Trophoblast cell (in vitro differentiated cells and primary cell): ENCODE measurements at regions not wholly inside any gene's neighbourhood (a gene's known extent, or its start where the extent isn't known, plus 50 kb on each side); places are given as distances from the start of the nearest gene placed in this dataset.

Experiments used
- DNase-seq, 2 donors: peaks; one replicate each; pipeline ENCODE4 v3.0.0-alpha.2; 2016
- H2AFZ ChIP-seq: 2 replicates; pipeline ENCODE4 v1.6.1; 2013; ENCODE audit warnings: low read length, moderate library complexity, mild to moderate bottlenecking; ENCODE audit not compliant: insufficient read depth, poor library complexity
- H2AK5ac ChIP-seq: 2 replicates; pipeline ENCODE4 v1.6.1; 2013; ENCODE audit warnings: mild to moderate bottlenecking, low read length
- H2BK120ac ChIP-seq: 2 replicates; pipeline ENCODE4 v1.6.1; 2013; ENCODE audit warnings: low read length, mild to moderate bottlenecking, moderate library complexity; ENCODE audit not compliant: insufficient read depth, poor library complexity
- H2BK12ac ChIP-seq: 2 replicates; pipeline ENCODE4 v1.6.1; 2013; ENCODE audit warnings: mild to moderate bottlenecking, low read length, moderate library complexity
- H2BK5ac ChIP-seq: 2 replicates; pipeline ENCODE4 v1.6.1; 2013; ENCODE audit warnings: low read length, low read depth, moderate library complexity, mild to moderate bottlenecking; ENCODE audit not compliant: poor library complexity
- H3K14ac ChIP-seq: 2 replicates; pipeline ENCODE4 v1.6.1; 2013; ENCODE audit warnings: mild to moderate bottlenecking, low read length
- H3K18ac ChIP-seq: 2 replicates; pipeline ENCODE4 v1.6.1; 2013; ENCODE audit warnings: mild to moderate bottlenecking, low read length
- H3K23ac ChIP-seq: 2 replicates; pipeline ENCODE4 v1.6.1; 2013; ENCODE audit warnings: low read length
- H3K27ac ChIP-seq: 2 replicates; pipeline ENCODE4 v1.5.1; 2013; ENCODE audit warnings: low read depth, mild to moderate bottlenecking, inconsistent platforms, low read length, moderate library complexity
- H3K27me3 ChIP-seq: 2 replicates; pipeline ENCODE4 v1.6.1; 2013; ENCODE audit warnings: inconsistent platforms, mild to moderate bottlenecking, low read length, moderate library complexity; ENCODE audit not compliant: insufficient read depth
- H3K36me3 ChIP-seq, 2 experiments: 1 replicate in 1 of 2; 2 replicates in 1 of 2; pipeline ENCODE4 v1.6.1; 2013; ENCODE audit warnings: low read length in 2 of 2, mild to moderate bottlenecking in 2 of 2, moderate library complexity in 1 of 2; ENCODE audit not compliant: insufficient read depth in 2 of 2, control insufficient read depth in 1 of 2
- H3K4ac ChIP-seq: 2 replicates; pipeline ENCODE4 v1.6.1; 2013; ENCODE audit warnings: low read depth, mild to moderate bottlenecking, low read length, moderate library complexity
- H3K4me1 ChIP-seq, 2 experiments: 1 replicate in 1 of 2; 2 replicates in 1 of 2; pipeline ENCODE4 v1.6.1; 2013; ENCODE audit warnings: low read length in 2 of 2, mild to moderate bottlenecking in 2 of 2, moderate library complexity in 1 of 2; ENCODE audit not compliant: insufficient read depth in 2 of 2, control insufficient read depth in 1 of 2
- H3K4me2 ChIP-seq: 2 replicates; pipeline ENCODE4 v1.6.1; 2013; ENCODE audit warnings: inconsistent platforms, mild to moderate bottlenecking, low read length, moderate library complexity
- H3K4me3 ChIP-seq: 2 replicates; pipeline ENCODE4 v1.5.1; 2013; ENCODE audit warnings: mild to moderate bottlenecking, low read depth, low read length, inconsistent platforms
- H3K79me1 ChIP-seq: one replicate; pipeline ENCODE4 v1.6.1; 2013; ENCODE audit warnings: low read length
- H3K79me2 ChIP-seq: 2 replicates; pipeline ENCODE4 v1.6.1; 2013; ENCODE audit warnings: low read length, mild to moderate bottlenecking; ENCODE audit not compliant: control insufficient read depth, insufficient read depth, poor library complexity
- H3K9ac ChIP-seq: 2 replicates; pipeline ENCODE4 v1.6.1; 2013; ENCODE audit warnings: mild to moderate bottlenecking, low read length
- H3K9me3 ChIP-seq: 2 replicates; pipeline ENCODE4 v1.6.1; 2013; ENCODE audit warnings: low read depth, mild to moderate bottlenecking, control low read depth, inconsistent platforms, low read length; ENCODE audit not compliant: insufficient read depth
- H4K12ac ChIP-seq: 2 replicates; pipeline ENCODE4 v1.6.1; 2013; ENCODE audit warnings: low read depth, mild to moderate bottlenecking, low read length, moderate library complexity
- H4K8ac ChIP-seq: 2 replicates; pipeline ENCODE4 v1.6.1; 2013; ENCODE audit warnings: low read depth, mild to moderate bottlenecking, low read length, moderate library complexity
- H4K91ac ChIP-seq: one replicate; pipeline ENCODE4 v1.6.1; 2013; ENCODE audit warnings: low read depth, mild to moderate bottlenecking, low read length, moderate library complexity
- WGBS: extraction: QIAGEN DNeasy Blood & Tissue Kit; methylation state at CpG from one replicate; pipeline ENCODE4 v1.1.7; 2013; ENCODE audit warnings: missing lambda C conversion rate; ENCODE audit not compliant: insufficient read length, insufficient coverage; ENCODE audit errors: extremely low coverage; 5-methylcytosine and 5-hydroxymethylcytosine counted together

DNA sequence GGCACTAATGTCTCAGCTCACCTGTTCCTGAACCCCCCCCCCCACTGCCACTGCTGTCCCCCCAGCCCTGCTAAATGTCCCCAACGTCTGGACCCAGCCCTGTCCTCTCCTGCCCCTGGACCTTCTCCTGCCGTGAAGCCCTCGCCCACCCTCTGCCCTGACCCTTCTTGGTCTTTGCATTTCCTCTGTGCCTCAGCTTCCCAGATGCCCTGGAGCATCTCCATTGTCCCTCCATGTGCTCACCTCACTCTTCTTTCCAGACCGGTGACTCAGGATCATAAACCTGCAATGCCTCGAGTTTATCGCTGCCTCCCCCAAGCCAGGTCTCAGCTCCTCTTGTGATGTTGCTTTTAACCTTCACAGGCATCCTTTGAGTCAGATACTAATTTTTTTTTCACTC lies 416.4 kb downstream of the BRD1 start:
- no peaks in the 10 kb centered on the region for H3K36me3 ChIP-seq
- no peak overlapping the region for H2BK5ac ChIP-seq
- no peak overlapping the region for H2AK5ac ChIP-seq
- no peak overlapping the region for H4K12ac ChIP-seq
- no peak overlapping the region for H3K27ac ChIP-seq
- H3K14ac ChIP-seq = no peak overlapping the region
- no peak overlapping the region for H4K91ac ChIP-seq
- WGBS = no CpG with 5 or more reads among the region's 6 CpGs
- no peak overlapping the region for H3K9ac ChIP-seq
- no peak overlapping the region for H3K4me3 ChIP-seq
- H3K23ac ChIP-seq = no peak overlapping the region
- no peaks in the 10 kb centered on the region for H3K9me3 ChIP-seq
- no peak overlapping the region for H4K8ac ChIP-seq
- no peak overlapping the region for H2BK120ac ChIP-seq
- peaks cover 0 to 2% of the 10 kb centered on the region in 2 experiments for H3K4me1 ChIP-seq
- H3K4ac ChIP-seq = no peak overlapping the region
- no peak overlapping the region for H2BK12ac ChIP-seq
- H3K79me2 ChIP-seq = no peaks in the 10 kb centered on the region
- no peak overlapping the region for H2AFZ ChIP-seq
- no peak overlapping the region for H3K18ac ChIP-seq
- H3K79me1 ChIP-seq = no peaks in the 10 kb centered on the region
- no peak for DNase-seq
- no peak overlapping the region for H3K4me2 ChIP-seq
- no peaks in the 10 kb centered on the region for H3K27me3 ChIP-seq

DNA sequence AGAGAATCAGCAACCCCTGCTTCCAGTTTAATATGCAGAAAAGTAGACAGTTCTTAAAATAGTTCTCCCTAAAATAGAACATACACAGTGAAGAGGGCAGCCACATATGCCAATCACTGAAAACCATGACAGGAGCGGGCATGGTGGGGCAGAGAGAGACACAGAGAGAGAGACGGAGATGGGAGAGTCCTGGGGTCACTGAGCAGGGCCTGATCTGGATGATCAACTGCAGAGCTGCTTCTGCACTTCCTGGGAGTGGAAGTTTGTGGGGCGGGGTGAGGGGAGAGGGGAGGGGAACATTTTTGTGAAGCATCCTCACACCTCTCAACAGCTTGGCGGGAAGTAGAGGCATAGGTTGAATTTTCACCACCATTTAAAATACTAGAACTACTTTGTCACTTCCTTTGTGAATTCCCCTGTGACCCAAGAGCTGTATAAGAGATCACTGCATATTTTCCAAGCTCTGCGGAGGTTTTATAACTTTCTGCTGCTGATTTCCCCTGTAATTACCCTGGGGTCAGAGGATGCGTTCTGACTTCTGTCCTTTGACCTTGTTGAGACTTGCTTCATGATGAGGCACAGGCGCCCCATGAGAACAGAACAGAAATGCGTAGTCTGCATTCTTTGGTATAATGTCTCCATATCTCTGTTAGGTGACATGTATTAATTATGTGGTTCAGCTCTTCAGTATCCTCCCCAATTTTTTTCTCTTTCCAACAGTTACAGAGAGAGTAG lies 419.4 kb downstream of the BRD1 start:
- H3K14ac ChIP-seq = no peak overlapping the region
- H2BK5ac ChIP-seq = no peak overlapping the region
- no peaks in the 10 kb centered on the region for H3K79me1 ChIP-seq
- no peak overlapping the region for H4K91ac ChIP-seq
- no peak overlapping the region for H4K8ac ChIP-seq
- H3K4me2 ChIP-seq = no peak overlapping the region
- no peak overlapping the region for H3K23ac ChIP-seq
- H3K4me3 ChIP-seq = no peak overlapping the region
- WGBS = no CpG with 5 or more reads among the region's 8 CpGs
- H3K9me3 ChIP-seq = peaks cover 2% of the 10 kb centered on the region
- no peak overlapping the region for H2BK12ac ChIP-seq
- H2AK5ac ChIP-seq = no peak overlapping the region
- no peak overlapping the region for H3K9ac ChIP-seq
- H3K4me1 ChIP-seq = peaks cover 0 to 2% of the 10 kb centered on the region in 2 experiments
- H2BK120ac ChIP-seq = no peak overlapping the region
- H3K4ac ChIP-seq = no peak overlapping the region
- H3K79me2 ChIP-seq = no peaks in the 10 kb centered on the region
- no peak for DNase-seq
- no peak overlapping the region for H3K18ac ChIP-seq
- H3K27me3 ChIP-seq = no peaks in the 10 kb centered on the region
- H3K27ac ChIP-seq = no peak overlapping the region
- H2AFZ ChIP-seq = no peak overlapping the region
- no peak overlapping the region for H4K12ac ChIP-seq
- H3K36me3 ChIP-seq = no peaks in the 10 kb centered on the region

DNA sequence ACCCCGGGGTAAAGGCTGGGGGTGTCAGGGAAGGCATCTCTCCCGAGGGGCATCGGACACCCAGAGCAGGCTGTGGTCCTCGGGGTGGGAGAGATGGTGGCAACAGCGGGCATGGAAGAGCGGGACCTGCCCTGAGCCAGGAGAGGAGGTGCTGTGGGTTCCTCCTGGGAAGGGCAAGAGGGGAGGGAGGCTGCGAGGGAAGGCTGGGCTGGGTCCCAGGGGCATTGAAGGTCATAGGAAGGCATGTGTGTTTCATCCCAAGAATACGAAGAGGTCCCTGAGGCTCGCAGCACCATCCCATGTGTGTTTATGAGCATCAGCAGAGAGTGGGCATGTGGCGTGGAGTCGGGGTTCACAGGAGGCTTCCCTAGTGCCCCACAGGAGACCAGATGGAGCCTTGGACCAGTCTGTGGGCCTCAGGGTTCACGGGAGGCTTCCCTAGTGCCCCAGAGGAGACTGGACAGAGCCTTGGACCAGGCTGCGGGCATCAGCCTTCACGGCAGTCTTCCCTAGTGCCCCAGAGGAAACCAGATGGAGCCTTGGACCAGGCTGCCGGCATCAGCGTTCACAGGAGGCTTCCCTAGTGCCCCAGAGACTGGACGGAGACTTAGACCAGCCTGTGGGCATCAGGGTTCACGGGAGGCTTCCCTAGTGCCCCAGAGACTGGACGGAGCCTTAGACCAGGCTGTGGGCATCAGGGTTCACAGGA lies 420.6 kb downstream of the BRD1 start:
- no peak overlapping the region for H3K23ac ChIP-seq
- H2AFZ ChIP-seq = no peak overlapping the region
- no peak overlapping the region for H4K8ac ChIP-seq
- no peak overlapping the region for H3K27ac ChIP-seq
- no peak overlapping the region for H3K4me3 ChIP-seq
- H3K4me2 ChIP-seq = no peak overlapping the region
- H3K18ac ChIP-seq = no peak overlapping the region
- no peak overlapping the region for H2BK5ac ChIP-seq
- WGBS = no CpG with 5 or more reads among the region's 19 CpGs
- H3K79me2 ChIP-seq = peaks cover 2% of the 10 kb centered on the region
- H3K4ac ChIP-seq = no peak overlapping the region
- H3K79me1 ChIP-seq = no peaks in the 10 kb centered on the region
- peaks cover 4% of the 10 kb centered on the region for H3K9me3 ChIP-seq
- H3K4me1 ChIP-seq = peaks cover 0 to 2% of the 10 kb centered on the region in 2 experiments
- H2AK5ac ChIP-seq = no peak overlapping the region
- no peaks in the 10 kb centered on the region for H3K36me3 ChIP-seq
- H3K14ac ChIP-seq = no peak overlapping the region
- H4K12ac ChIP-seq = no peak overlapping the region
- H2BK120ac ChIP-seq = no peak overlapping the region
- H3K9ac ChIP-seq = no peak overlapping the region
- H2BK12ac ChIP-seq = no peak overlapping the region
- H4K91ac ChIP-seq = no peak overlapping the region
- H3K27me3 ChIP-seq = no peaks in the 10 kb centered on the region
- no peak for DNase-seq

DNA sequence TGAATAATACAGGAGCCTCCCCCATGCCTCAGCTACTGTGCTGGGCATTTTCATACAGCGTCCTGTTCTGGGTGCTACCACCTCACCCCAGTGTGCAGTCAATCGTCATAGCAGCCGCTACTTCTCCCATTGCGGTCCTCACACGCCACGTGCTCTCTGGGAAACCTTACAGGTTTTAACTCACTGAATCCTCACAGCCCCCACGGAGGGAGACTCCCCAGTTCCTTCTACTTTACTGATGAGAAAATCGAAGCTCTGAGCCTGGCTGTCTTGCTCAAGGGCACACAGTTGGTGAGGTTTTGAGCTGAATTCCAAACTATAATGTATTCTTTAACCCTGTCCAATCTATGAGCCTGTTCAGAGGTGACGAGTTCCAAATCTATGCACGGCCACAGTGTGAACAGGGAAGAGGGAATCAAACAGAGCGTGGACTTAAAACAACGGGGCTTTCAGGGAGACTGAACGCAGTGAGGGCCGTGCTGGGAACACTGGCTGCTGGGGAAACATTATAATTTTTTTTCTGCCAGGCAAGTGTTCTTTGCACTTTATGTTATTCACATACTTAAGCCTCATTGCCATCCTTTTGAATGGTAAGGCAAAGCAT lies 421.5 kb downstream of the BRD1 start:
- H3K23ac ChIP-seq = no peak overlapping the region
- no peak overlapping the region for H2BK120ac ChIP-seq
- H3K36me3 ChIP-seq = no peaks in the 10 kb centered on the region
- H3K9ac ChIP-seq = no peak overlapping the region
- no peaks in the 10 kb centered on the region for H3K79me1 ChIP-seq
- no peak overlapping the region for H2BK12ac ChIP-seq
- H3K4me3 ChIP-seq = no peak overlapping the region
- H3K27ac ChIP-seq = no peak overlapping the region
- H4K91ac ChIP-seq = no peak overlapping the region
- WGBS = no CpG with 5 or more reads among the region's 14 CpGs
- H4K12ac ChIP-seq = no peak overlapping the region
- DNase-seq = no peak
- peaks cover 2% of the 10 kb centered on the region for H3K79me2 ChIP-seq
- no peak overlapping the region for H2AFZ ChIP-seq
- no peak overlapping the region for H3K14ac ChIP-seq
- H3K18ac ChIP-seq = no peak overlapping the region
- no peak overlapping the region for H4K8ac ChIP-seq
- H3K4me1 ChIP-seq = no peaks in the 10 kb centered on the region
- H3K4ac ChIP-seq = no peak overlapping the region
- no peaks in the 10 kb centered on the region for H3K27me3 ChIP-seq
- H3K9me3 ChIP-seq = peaks cover 4% of the 10 kb centered on the region
- no peak overlapping the region for H2BK5ac ChIP-seq
- H2AK5ac ChIP-seq = no peak overlapping the region
- H3K4me2 ChIP-seq = no peak overlapping the region
